ENCODE measurements at regions not wholly inside any gene's neighbourhood (a gene's known extent, or its start where the extent isn't known, plus 50 kb on each side); places are given as distances from the start of the nearest gene placed in this dataset.

- no peak for TF ChIP-seq POLR2AphosphoS5 (IDR thresholded peaks at IDR 0.05; ENCODE audit: low read depth, low read length)
- TF ChIP-seq REST (IDR thresholded peaks at IDR 0.05; ENCODE audit: insufficient read depth in 1 of 2, low read depth in 2 of 2, low read length in 2 of 2) = no peak
Observed at GRCh38 chr9:87075537-87075936, 128.2 kb upstream of the GAS1 start.

Data from PFSK-1 (cell line).